Left colon (tissue), 2 donors: ENCODE measurements at regions not wholly inside any gene's neighbourhood (a gene's known extent, or its start where the extent isn't known, plus 50 kb on each side); places are given as distances from the start of the nearest gene placed in this dataset.

Experiments used
- ATAC-seq: fragments of 200-7000 bp; cut with Tn5 transposase; one replicate; pipeline ENCODE4 v1.9.1; 2020; ENCODE audit warnings: mild to moderate bottlenecking, moderate library complexity
- DNase-seq, 2 donors: peaks; one replicate each; pipeline ENCODE4 v3.0.0-alpha.2; 2020
- intact Hi-C, 2 donors: fragments of 100-400 bp; cut with DNase I in 1 of 2; cut with micrococcal nuclease in 1 of 2; formaldehyde crosslinking; loops; one replicate each; pipeline versions ENCODE4 v1.11.2 to v1.14.0; 2022; cut with DNase I, micrococcal nuclease
- donor health status: DM: no; HTN: no; CAD: no.
- donor health status: DM: yes; HTN: yes; CAD: no.

GRCh38 chr5:155834271-155834975 lies 492.5 kb upstream of the SGCD start:
- intact Hi-C loops, result no loop called here
- DNase-seq, result no peak
- ATAC-seq, result no peak

- DNase-seq, result no peak
- intact Hi-C loops, result no loop called here
- no peak for ATAC-seq
Measured at GRCh38 chr5:155836089-155836803, 490.7 kb upstream of the SGCD start.

- intact Hi-C loops, result no loop called here
- no peak for ATAC-seq
- no peak for DNase-seq
Measured at GRCh38 chr5:155838394-155838793, 488.6 kb upstream of the SGCD start.

- DNase-seq (no peak), ATAC-seq (no peak)
- intact Hi-C loops, result no loop called here
Measured at GRCh38 chr5:155839251-155840037, 487.5 kb upstream of the SGCD start.

GRCh38 chr5:155844542-155844941 lies 482.4 kb upstream of the SGCD start:
- ATAC-seq (no peak), DNase-seq (no peak)
- intact Hi-C loops, result no loop called here

- DNase-seq (no peak), ATAC-seq (no peak)
- intact Hi-C loops, result no loop called here
Measured at GRCh38 chr5:155850370-155850769, 476.6 kb upstream of the SGCD start.

GRCh38 chr5:155866971-155867370 lies 460.0 kb upstream of the SGCD start:
- intact Hi-C loops, result no loop called here
- no peak for DNase-seq

GRCh38 chr5:155867522-155868088 lies 459.4 kb upstream of the SGCD start:
- ATAC-seq (no peak), DNase-seq (no peak)
- intact Hi-C loops, result no loop called here

More at GRCh38 chr5:155866971-155867370, 460.0 kb upstream of the SGCD start:
- ATAC-seq, result no peak

GRCh38 chr5:155870636-155871035 lies 456.3 kb upstream of the SGCD start:
- intact Hi-C loops, result no loop called here
- DNase-seq (no peak), ATAC-seq (no peak)

- ATAC-seq (no peak), DNase-seq (no peak)
- intact Hi-C loops, result no loop called here
Measured at GRCh38 chr5:155871623-155872022, 455.3 kb upstream of the SGCD start.

- intact Hi-C loops, result no loop called here
- DNase-seq (no peak), ATAC-seq (no peak)
Measured at GRCh38 chr5:155872629-155873220, 454.2 kb upstream of the SGCD start.

- no peak for DNase-seq
- intact Hi-C loops, result no loop called here
- no peak for ATAC-seq
Measured at GRCh38 chr5:155878991-155879575, 447.9 kb upstream of the SGCD start.

GRCh38 chr5:155884041-155884440 lies 442.9 kb upstream of the SGCD start:
- intact Hi-C loops, result no loop called here
- ATAC-seq (no peak), DNase-seq (no peak)

- ATAC-seq (no peak), DNase-seq (no peak)
- intact Hi-C loops, result no loop called here
Measured at GRCh38 chr5:155885199-155885598, 441.8 kb upstream of the SGCD start.

GRCh38 chr5:155886311-155887031 lies 440.5 kb upstream of the SGCD start:
- DNase-seq (no peak), ATAC-seq (no peak)
- intact Hi-C loops, result no loop called here

GRCh38 chr5:155895484-155895883 lies 431.5 kb upstream of the SGCD start:
- intact Hi-C loops, result no loop called here
- DNase-seq (no peak), ATAC-seq (no peak)

- no peak for ATAC-seq
- intact Hi-C loops, result no loop called here
- DNase-seq, result no peak
Measured at GRCh38 chr5:155897761-155898160, 429.2 kb upstream of the SGCD start.

- no peak for DNase-seq
- ATAC-seq, result no peak
- intact Hi-C loops, result no loop called here
Measured at GRCh38 chr5:155898284-155898683, 428.7 kb upstream of the SGCD start.
